Hepatocyte (in vitro differentiated cells): ENCODE measurements at regions not wholly inside any gene's neighbourhood (a gene's known extent, or its start where the extent isn't known, plus 50 kb on each side); places are given as distances from the start of the nearest gene placed in this dataset.

Source experiments
- CTCF ChIP-seq: fragments of 200-600 bp; sonication (generic); IDR thresholded peaks from 2 replicates; pipeline ENCODE4 v1.5.1; 2016; ENCODE audit warnings: antibody characterized with exemption, mild to moderate bottlenecking; ENCODE audit not compliant: poor library complexity
- EZH2 ChIP-seq: fragments of 200-600 bp; sonication (generic); IDR thresholded peaks from 2 replicates; pipeline ENCODE4 v1.6.1; 2016; ENCODE audit warnings: antibody characterized with exemption, mild to moderate bottlenecking, borderline replicate concordance
- EZH2phosphoT487 ChIP-seq: fragments of 200-600 bp; sonication (generic); IDR thresholded peaks from one replicate; pipeline ENCODE4 v1.6.1; 2018; ENCODE audit warnings: antibody characterized with exemption, mild to moderate bottlenecking, low read depth, moderate library complexity; ENCODE audit not compliant: unreplicated experiment, severe bottlenecking

- TF ChIP-seq EZH2 (no peak), CTCF (no peak), EZH2phosphoT487 (no peak)
These were observed 74.7 kb upstream of the CD44 start for GRCh38 chr11:35064114-35064800.
